Activated CD8-positive, alpha-beta T cell treated with anti-CD3 and anti-CD28 coated beads, Interleukin-2, amount 10 ng/mL, durations not matched to agents 7 days and 5 days (primary cell): ENCODE measurements at regions not wholly inside any gene's neighbourhood (a gene's known extent, or its start where the extent isn't known, plus 50 kb on each side); places are given as distances from the start of the nearest gene placed in this dataset.
"Not testable (repeated sequence)": the region's sequence is repeated elsewhere in the genome, so short reads cannot be mapped to it uniquely, and the experiment has no call there.

Source experiments
- ATAC-seq: fragments of 150-1000 bp; cut with Tn5 transposase; one replicate; pipeline ENCODE4 v1.10.0; 2021; ENCODE audit warnings: moderate library complexity
- CTCF ChIA-PET: fragments of 350-600 bp; sonication (Branson Sonifier 250); formaldehyde crosslinking; loops from one replicate; lab custom pipeline; 2021; ENCODE audit warnings: antibody characterized with exemption; lab: Charles Lee
- POLR2A ChIA-PET: fragments of 350-600 bp; sonication (Branson Sonifier 250); formaldehyde crosslinking; loops from one replicate; lab custom pipeline; 2021; ENCODE audit warnings: antibody characterized with exemption; lab: Charles Lee
- DNase-seq: peaks from one replicate; pipeline ENCODE4 v3.0.0-alpha.2; 2020
- H3K27ac Mint-ChIP-seq: one replicate; pipeline ENCODE4 v1.8.0; 2021; ENCODE audit warnings: mild to moderate bottlenecking, mixed read lengths
- H3K27me3 Mint-ChIP-seq: one replicate; pipeline ENCODE4 v1.8.0; 2021; ENCODE audit warnings: low read depth, mixed read lengths
- H3K36me3 Mint-ChIP-seq: one replicate; pipeline ENCODE4 v1.8.0; 2021; ENCODE audit warnings: low read depth, mixed read lengths
- H3K4me1 Mint-ChIP-seq: one replicate; pipeline ENCODE4 v1.8.0; 2021; ENCODE audit warnings: low read depth, mixed read lengths
- H3K4me3 Mint-ChIP-seq: one replicate; pipeline ENCODE4 v1.8.0; 2021; ENCODE audit warnings: mild to moderate bottlenecking, mixed read lengths
- H3K9me3 Mint-ChIP-seq: one replicate; pipeline ENCODE4 v1.8.0; 2022; ENCODE audit warnings: mixed read lengths; ENCODE audit not compliant: insufficient read depth

DNA sequence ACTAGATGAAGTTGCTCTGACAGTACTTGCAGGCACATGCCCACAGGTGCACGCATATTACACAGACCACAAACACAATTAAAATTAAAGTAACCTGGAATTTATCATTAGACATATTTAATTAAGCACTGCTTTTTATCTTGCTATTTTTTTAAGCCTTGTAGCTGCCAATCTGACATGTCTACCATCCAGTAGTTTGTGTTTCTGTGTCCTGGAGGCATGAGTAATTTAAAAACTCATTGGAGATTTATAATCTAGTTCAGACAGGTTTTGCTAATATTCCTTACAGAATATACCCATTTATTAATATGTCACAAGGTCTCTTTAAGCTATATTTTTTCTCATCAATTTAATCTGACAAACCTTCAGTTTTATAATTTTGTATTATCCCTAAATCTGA is 445.0 kb upstream of the KLF6 start:
- CTCF ChIA-PET = no interaction called here
- Mint-ChIP-seq H3K36me3 (no peaks in the 10 kb centered on the region), H3K4me1 (peaks cover 4% of the 10 kb centered on the region), H3K4me3 (no peak overlapping the region), H3K9me3 (no peaks in the 10 kb centered on the region), H3K27me3 (peaks cover 13% of the 10 kb centered on the region), H3K27ac (no peak overlapping the region)
- ATAC-seq = no peak
- POLR2A ChIA-PET = no interaction called here
- no peak for DNase-seq

DNA sequence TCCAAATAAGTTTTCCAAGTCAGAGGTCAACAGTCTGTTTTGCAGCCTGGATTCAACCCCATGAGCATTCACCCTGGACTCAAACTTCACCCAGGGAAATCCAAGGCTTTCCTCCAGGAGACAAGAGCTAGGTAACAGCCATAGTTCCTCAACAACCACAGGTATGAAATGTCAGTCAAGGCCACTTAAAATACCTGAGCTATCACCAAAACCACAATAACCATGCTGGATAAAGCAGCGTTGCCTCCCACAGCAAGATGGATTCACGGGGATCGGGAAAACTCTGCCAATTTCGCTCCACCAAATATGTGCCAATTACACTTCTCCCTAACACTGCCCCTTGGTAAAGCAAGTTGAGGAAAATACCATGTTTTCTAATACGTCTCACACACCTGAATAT is 444.1 kb upstream of the KLF6 start:
- Mint-ChIP-seq H3K27ac (no peak overlapping the region), H3K4me1 (peaks cover 4% of the 10 kb centered on the region), H3K9me3 (no peaks in the 10 kb centered on the region), H3K36me3 (no peaks in the 10 kb centered on the region), H3K27me3 (peaks cover 13% of the 10 kb centered on the region), H3K4me3 (no peak overlapping the region)
- ChIA-PET POLR2A (no interaction called here), CTCF (no interaction called here)
- DNase-seq (no peak), ATAC-seq (no peak)

DNA sequence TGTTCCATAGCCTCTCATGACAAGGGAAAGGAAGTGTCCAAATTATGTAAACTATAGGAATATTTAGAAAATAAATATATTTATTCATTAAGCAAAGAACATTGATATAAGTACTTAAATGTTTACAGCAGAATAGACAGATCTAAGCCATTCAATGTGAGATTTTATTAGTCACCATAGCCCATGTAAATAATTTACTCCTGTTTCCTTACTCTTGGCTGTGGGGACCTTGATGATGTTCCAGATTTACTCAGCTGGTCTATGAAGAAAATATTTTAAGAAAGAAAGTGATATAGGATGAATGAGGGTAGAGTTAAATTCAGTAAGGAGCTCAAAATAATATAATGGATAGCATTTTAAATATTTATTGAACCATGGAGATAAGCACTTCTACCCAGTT is 442.6 kb upstream of the KLF6 start:
- Mint-ChIP-seq H3K27ac (no peak overlapping the region), H3K27me3 (peaks cover 13% of the 10 kb centered on the region), H3K4me1 (peaks cover 4% of the 10 kb centered on the region), H3K36me3 (no peaks in the 10 kb centered on the region), H3K4me3 (no peak overlapping the region), H3K9me3 (no peaks in the 10 kb centered on the region)
- ChIA-PET CTCF (no interaction called here), POLR2A (no interaction called here)
- no peak for ATAC-seq
- no peak for DNase-seq

DNA sequence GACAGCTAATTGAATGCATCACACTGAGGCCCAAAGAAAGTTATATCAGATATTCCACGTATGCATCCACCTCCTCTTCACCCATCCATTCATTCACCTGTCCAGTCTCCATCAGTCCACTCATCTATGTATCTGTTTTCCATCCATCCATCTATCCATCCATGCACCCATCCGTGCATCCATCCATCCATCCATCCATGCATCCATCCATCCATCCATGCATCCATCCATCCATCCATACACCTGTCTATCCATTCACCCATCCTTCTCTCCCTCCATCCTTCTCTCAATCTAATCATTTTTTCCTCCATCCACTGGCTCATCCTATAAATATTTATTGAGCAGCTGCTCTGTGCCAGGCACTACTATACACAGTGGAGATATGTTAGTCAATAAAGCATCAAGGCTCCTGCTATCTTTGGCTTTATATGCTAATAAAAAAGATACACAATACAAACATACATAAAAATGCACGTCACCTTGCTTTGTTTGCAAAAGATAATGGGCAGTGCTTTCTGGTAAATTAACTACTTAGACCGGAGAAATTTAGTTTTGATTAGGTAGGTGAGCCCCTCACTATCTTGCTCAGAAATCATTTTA is 442.0 kb upstream of the KLF6 start:
- POLR2A ChIA-PET = no interaction called here
- no peak overlapping the region for H3K27ac Mint-ChIP-seq
- ATAC-seq (no peak), DNase-seq (no peak)
- CTCF ChIA-PET = no interaction called here
- no peaks in the 10 kb centered on the region for H3K36me3 Mint-ChIP-seq
- no peaks in the 10 kb centered on the region for H3K9me3 Mint-ChIP-seq
- H3K4me3 Mint-ChIP-seq = no peak overlapping the region
- H3K4me1 Mint-ChIP-seq = peaks cover under 1% of the 10 kb centered on the region
- peaks cover 13% of the 10 kb centered on the region for H3K27me3 Mint-ChIP-seq

DNA sequence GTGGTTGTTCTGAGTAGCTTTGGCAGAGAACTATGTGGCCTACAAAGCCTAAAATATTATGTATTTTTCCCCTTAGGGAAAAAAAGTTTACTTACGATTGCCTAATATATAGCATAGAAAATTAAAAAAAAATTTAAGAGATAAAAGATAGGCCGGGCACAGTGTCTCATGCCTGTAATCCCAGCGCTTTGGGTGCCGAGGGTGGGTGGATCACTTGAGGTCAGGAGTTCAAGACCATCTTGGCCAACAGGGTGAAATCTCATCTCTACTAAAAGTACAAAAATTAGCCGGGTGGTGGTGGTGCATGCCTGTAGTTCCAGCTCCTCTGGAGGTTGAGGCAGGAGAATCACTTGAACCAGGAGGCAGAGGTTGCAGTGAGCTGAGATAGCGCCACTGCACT is 439.2 kb upstream of the KLF6 start:
- Mint-ChIP-seq H3K27ac (no peak overlapping the region), H3K36me3 (no peaks in the 10 kb centered on the region), H3K4me3 (no peak overlapping the region), H3K27me3 (peaks cover 10% of the 10 kb centered on the region), H3K9me3 (no peaks in the 10 kb centered on the region), H3K4me1 (no peaks in the 10 kb centered on the region)
- ChIA-PET CTCF (no interaction called here), POLR2A (no interaction called here)
- DNase-seq (no peak), ATAC-seq (no peak)

DNA sequence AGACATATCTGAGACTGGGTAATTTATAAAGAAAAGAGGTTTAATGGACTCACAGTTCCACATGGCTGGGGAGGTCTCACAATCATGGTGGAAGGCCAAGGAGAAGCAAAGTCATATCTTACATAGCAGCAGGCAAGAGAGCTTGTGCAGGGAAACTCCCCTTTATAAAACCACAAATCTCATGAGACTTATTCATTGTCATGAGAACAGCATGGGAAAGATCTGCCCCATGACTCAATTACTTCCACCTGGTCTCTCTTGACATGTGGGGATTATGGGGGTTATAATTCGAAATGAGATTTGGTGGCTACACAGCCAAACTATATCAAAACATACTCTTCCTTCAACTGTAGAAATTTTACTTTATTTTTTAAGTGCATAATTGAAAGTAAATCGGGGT is 436.3 kb upstream of the KLF6 start:
- ATAC-seq, CTCF ChIA-PET, H3K27ac Mint-ChIP-seq, H3K4me1 Mint-ChIP-seq, H3K4me3 Mint-ChIP-seq, DNase-seq, H3K9me3 Mint-ChIP-seq, H3K36me3 Mint-ChIP-seq: not testable (repeated sequence)
- H3K27me3 Mint-ChIP-seq = peaks cover 11% of the 10 kb centered on the region
- POLR2A ChIA-PET = interaction anchor here (1.3 kb wide), 1 partner anchor 436 kb away, joined by 5 read pairs; the partner anchor contains the start of gene KLF6

DNA sequence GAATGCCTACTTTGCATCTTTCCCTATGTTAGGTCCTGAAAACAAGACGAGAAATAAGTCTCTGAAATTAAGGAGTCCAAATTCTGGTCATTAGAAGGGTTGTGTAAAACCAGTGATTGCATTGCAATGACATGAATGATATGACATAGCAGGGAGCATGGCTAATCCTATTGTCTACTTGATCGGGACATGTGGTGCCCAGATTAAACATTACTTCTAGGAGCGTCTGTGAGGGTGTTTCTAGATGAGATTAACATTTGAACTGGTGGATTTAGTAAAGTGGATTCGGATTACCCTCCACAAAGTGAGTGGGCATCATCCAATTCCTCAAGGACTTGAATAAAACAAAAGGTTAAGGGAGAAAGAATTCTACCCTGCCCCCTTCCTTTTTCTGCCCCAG is 434.9 kb upstream of the KLF6 start:
- no peak overlapping the region for H3K4me3 Mint-ChIP-seq
- DNase-seq = no peak
- ChIA-PET CTCF (no interaction called here), POLR2A (no interaction called here)
- H3K27me3 Mint-ChIP-seq = peaks cover 12% of the 10 kb centered on the region
- H3K4me1 Mint-ChIP-seq = no peaks in the 10 kb centered on the region
- no peaks in the 10 kb centered on the region for H3K9me3 Mint-ChIP-seq
- ATAC-seq = no peak
- no peak overlapping the region for H3K27ac Mint-ChIP-seq
- H3K36me3 Mint-ChIP-seq = no peaks in the 10 kb centered on the region

DNA sequence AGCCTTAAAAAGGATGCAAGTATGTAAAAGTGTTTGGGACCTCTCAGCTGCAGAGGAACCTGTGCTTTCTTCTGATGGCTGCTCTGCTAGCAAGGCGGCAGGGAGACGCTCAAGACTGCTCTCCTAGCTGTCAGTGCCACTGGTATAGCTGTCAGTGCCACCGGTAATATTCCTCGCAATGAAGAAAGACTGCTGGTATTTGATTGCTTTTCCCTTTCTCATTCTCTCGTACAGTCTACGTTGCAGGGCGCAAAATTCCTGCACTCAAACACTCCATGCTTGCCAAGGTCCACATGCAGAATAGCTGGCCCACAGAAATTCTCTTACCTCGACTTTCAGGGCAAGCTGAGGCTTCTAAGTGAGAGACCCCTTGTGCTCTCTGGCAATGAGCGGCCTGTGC is 432.6 kb upstream of the KLF6 start:
- Mint-ChIP-seq H3K27me3 (peaks cover 17% of the 10 kb centered on the region), H3K4me1 (no peaks in the 10 kb centered on the region), H3K4me3 (no peak overlapping the region), H3K27ac (no peak overlapping the region), H3K36me3 (no peaks in the 10 kb centered on the region), H3K9me3 (no peaks in the 10 kb centered on the region)
- POLR2A ChIA-PET = no interaction called here
- DNase-seq (no peak), ATAC-seq (no peak)
- CTCF ChIA-PET = no interaction called here

DNA sequence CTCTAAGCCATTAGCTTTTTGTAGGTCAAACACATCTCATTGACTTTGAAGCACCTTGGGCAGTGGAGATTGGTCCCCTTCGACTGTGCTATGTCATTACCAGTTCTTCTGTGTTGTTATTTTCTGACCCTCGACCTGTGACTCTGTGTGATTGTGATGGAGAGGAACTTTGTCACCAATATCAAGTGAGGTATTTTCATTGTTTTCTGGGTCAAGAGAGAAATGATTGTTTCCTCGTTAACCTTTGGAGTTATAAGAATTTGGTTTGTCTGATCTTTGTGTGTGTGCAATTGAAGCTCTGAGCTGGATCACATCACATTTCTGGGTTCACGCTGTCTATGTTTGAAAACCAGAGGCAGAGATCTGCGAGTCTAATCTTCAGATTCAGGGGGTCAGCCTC is 432.2 kb upstream of the KLF6 start:
- POLR2A ChIA-PET = no interaction called here
- DNase-seq = no peak

DNA sequence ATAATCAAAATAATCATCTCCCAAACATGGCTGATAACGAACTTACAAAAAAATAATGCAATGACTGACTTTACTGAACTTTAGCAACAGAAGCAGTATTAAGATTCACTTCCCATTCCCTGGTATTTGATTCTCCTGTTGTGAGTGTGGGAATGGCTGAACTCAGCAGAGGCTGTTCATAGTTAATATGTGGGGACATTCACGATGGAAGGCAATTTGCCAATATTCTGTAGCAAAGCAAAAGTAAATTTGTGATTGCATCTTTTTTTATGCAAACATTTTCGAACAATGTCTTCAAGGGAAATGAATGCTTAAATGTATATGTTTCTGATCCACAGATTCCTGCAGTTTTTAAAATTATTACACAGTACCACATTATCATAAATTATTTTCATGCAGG is 431.7 kb upstream of the KLF6 start:
- Mint-ChIP-seq H3K27ac (no peak overlapping the region), H3K36me3 (no peaks in the 10 kb centered on the region), H3K27me3 (peaks cover 17% of the 10 kb centered on the region), H3K4me1 (no peaks in the 10 kb centered on the region), H3K4me3 (no peak overlapping the region), H3K9me3 (no peaks in the 10 kb centered on the region)
- DNase-seq (no peak), ATAC-seq (no peak)
- POLR2A ChIA-PET = no interaction called here
- CTCF ChIA-PET = no interaction called here

More for the DNA sequence above, 432.2 kb upstream of the KLF6 start:
- no peak for ATAC-seq
- no peaks in the 10 kb centered on the region for H3K9me3 Mint-ChIP-seq
- H3K36me3 Mint-ChIP-seq = no peaks in the 10 kb centered on the region
- peaks cover 17% of the 10 kb centered on the region for H3K27me3 Mint-ChIP-seq
- H3K4me1 Mint-ChIP-seq = no peaks in the 10 kb centered on the region
- CTCF ChIA-PET = no interaction called here
- no peak overlapping the region for H3K27ac Mint-ChIP-seq
- H3K4me3 Mint-ChIP-seq = no peak overlapping the region

DNA sequence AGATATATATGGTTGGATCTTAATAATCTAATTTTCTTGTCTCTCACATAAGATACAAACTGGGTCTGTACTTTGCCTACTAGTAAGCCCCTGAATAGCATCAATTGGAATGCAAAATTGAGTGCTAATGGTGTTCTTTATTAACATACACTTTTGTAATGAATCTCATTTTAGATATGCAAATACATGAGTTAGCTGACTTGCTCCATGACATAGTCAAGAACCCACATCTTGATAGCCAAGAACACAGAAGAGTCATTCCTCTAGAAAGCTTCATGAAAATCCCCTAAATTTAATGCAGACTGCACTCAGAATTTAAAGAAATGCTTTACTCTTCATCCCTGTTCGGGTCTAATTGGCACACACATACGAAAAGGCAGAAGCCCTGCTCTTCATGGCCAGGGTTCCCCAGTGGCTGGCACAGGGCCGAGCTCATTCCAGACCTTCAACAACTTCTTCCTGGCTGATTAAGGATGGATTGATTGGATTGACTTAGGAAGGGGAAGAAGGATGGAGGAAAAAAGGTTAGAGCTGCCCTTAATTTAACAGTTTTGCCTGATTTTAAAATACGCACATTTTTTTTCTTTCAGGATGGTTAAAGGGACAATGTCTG is 431.1 kb upstream of the KLF6 start:
- no peaks in the 10 kb centered on the region for H3K9me3 Mint-ChIP-seq
- no peaks in the 10 kb centered on the region for H3K4me1 Mint-ChIP-seq
- no peak overlapping the region for H3K4me3 Mint-ChIP-seq
- ChIA-PET POLR2A (no interaction called here), CTCF (no interaction called here)
- H3K36me3 Mint-ChIP-seq = no peaks in the 10 kb centered on the region
- no peak for DNase-seq
- H3K27ac Mint-ChIP-seq = no peak overlapping the region
- ATAC-seq = no peak
- H3K27me3 Mint-ChIP-seq = peaks cover 17% of the 10 kb centered on the region

DNA sequence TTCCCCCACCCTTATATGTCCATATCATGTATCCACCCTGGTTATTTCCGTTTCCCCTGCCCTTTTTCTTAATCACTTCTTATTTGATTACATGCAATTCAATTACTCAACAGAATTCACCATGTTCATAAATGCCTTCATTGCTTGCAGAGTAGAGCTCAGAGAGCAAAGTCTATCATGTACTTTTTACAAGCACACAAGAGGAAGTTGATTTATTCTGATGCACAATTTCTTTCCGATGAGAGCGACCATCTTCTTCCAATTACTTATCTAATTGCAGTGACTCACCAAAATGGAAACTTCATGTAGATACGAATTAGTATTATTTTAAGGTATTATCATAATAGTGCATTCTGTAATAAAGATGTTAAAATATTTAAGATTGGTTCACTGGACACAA is 430.5 kb upstream of the KLF6 start:
- CTCF ChIA-PET = no interaction called here
- no peak for DNase-seq
- Mint-ChIP-seq H3K27ac (no peak overlapping the region), H3K36me3 (no peaks in the 10 kb centered on the region), H3K27me3 (peaks cover 17% of the 10 kb centered on the region), H3K9me3 (no peaks in the 10 kb centered on the region), H3K4me3 (no peak overlapping the region), H3K4me1 (no peaks in the 10 kb centered on the region)
- POLR2A ChIA-PET = no interaction called here
- no peak for ATAC-seq

DNA sequence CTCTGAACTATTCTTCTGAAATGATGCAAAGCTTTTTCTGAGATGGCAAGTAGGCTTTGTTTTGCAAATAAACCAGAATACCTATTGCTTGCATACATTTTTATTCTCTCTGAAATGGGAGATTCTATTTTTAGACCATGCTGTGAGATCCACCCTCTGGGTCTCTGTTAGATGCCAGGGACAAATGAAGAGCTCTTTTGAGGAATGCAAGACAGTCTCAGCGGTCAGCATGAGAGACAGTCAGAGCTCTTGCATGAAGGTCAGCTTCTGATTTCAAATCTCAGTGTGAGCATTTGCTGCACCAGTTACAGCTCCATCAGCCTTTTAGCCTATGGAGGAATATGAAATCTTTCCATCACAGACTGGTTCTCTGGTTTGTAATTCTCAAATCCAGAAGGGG is 429.9 kb upstream of the KLF6 start:
- Mint-ChIP-seq H3K4me3 (no peak overlapping the region), H3K27me3 (peaks cover 17% of the 10 kb centered on the region), H3K9me3 (no peaks in the 10 kb centered on the region), H3K4me1 (no peaks in the 10 kb centered on the region), H3K36me3 (no peaks in the 10 kb centered on the region), H3K27ac (no peak overlapping the region)
- DNase-seq (no peak), ATAC-seq (no peak)
- ChIA-PET POLR2A (no interaction called here), CTCF (no interaction called here)
